Vagina (tissue), 2 donors: ENCODE measurements at regions not wholly inside any gene's neighbourhood (a gene's known extent, or its start where the extent isn't known, plus 50 kb on each side); places are given as distances from the start of the nearest gene placed in this dataset.

Experiments used
- DNase-seq, 2 donors: peaks; one replicate each; pipeline ENCODE4 v3.0.0-alpha.2; 2017; ENCODE audit errors: extremely low spot score in 2 of 2
- H3K27ac ChIP-seq: fragments of 200-600 bp; sonication (generic); one replicate; pipeline ENCODE4 v1.5.1; 2019
- H3K27me3 ChIP-seq: fragments of 200-600 bp; sonication (generic); one replicate; pipeline ENCODE4 v1.5.1; 2019
- H3K36me3 ChIP-seq, 2 donors: fragments of 200-600 bp; sonication (generic); one replicate each; pipeline ENCODE4 v1.5.1; 2017 to 2019
- H3K4me1 ChIP-seq: fragments of 200-600 bp; sonication (generic); one replicate; pipeline ENCODE4 v1.5.1; 2019
- H3K4me3 ChIP-seq, 2 donors: fragments of 200-600 bp; sonication (generic); 1 replicate in 1 of 2; 2 replicates in 1 of 2; pipeline ENCODE4 v1.5.1; 2016 to 2019
- H3K9me3 ChIP-seq: fragments of 200-600 bp; sonication (generic); one replicate; pipeline ENCODE4 v1.5.1; 2019
- CTCF ChIP-seq, 3 experiments: fragments of 450-650 bp in 2 of 3; fragments of 200-600 bp in 1 of 3; sonication (generic) in 1 of 3; IDR thresholded peaks; one replicate each; pipeline ENCODE4 v1.5.1; 2017 to 2019; ENCODE audit warnings: antibody characterized with exemption in 3 of 3, mild to moderate bottlenecking in 2 of 3, moderate library complexity in 2 of 3
- POLR2A ChIP-seq, 2 donors: fragments of 450-650 bp; IDR thresholded peaks; one replicate each; pipeline ENCODE4 v1.6.1; 2017; ENCODE audit warnings: antibody characterized with exemption in 2 of 2, mild to moderate bottlenecking in 2 of 2, moderate library complexity in 2 of 2
- POLR2AphosphoS5 ChIP-seq, 2 donors: sonication (generic); formaldehyde crosslinking; IDR thresholded peaks; one replicate each; pipeline ENCODE4 v1.9.0; 2017; ENCODE audit warnings: antibody characterized with exemption in 2 of 2, mild to moderate bottlenecking in 2 of 2, low read depth in 1 of 2; ENCODE audit not compliant: insufficient read depth in 1 of 2
- intact Hi-C: fragments of 100-400 bp; cut with DNase I; formaldehyde crosslinking; loops from one replicate; pipeline ENCODE4 v1.15.1; 2023

GRCh38 chr7:13538669-13539068 is 450.8 kb downstream of the ETV1 start:
- Histone ChIP-seq H3K4me3 (no peak overlapping the region), H3K9me3 (no peaks in the 10 kb centered on the region), H3K27me3 (no peaks in the 10 kb centered on the region), H3K27ac (no peak overlapping the region), H3K36me3 (no peaks in the 10 kb centered on the region), H3K4me1 (no peaks in the 10 kb centered on the region)
- DNase-seq = no peak
- TF ChIP-seq CTCF (IDR thresholded peaks at IDR 0.05) (no peak), POLR2AphosphoS5 (IDR thresholded peaks at IDR 0.05; ENCODE audit: insufficient read depth in 1 of 2, low read depth in 1 of 2) (no peak), POLR2A (IDR thresholded peaks at IDR 0.05) (no peak)
- intact Hi-C loops = no loop called here

- intact Hi-C loops = no loop called here
- TF ChIP-seq CTCF (IDR thresholded peaks at IDR 0.05) (no peak), POLR2A (IDR thresholded peaks at IDR 0.05) (no peak), POLR2AphosphoS5 (IDR thresholded peaks at IDR 0.05; ENCODE audit: insufficient read depth in 1 of 2, low read depth in 1 of 2) (no peak)
- DNase-seq = no peak
- Histone ChIP-seq H3K27ac (no peak overlapping the region), H3K27me3 (no peaks in the 10 kb centered on the region), H3K4me1 (no peaks in the 10 kb centered on the region), H3K9me3 (no peaks in the 10 kb centered on the region), H3K4me3 (no peak overlapping the region), H3K36me3 (no peaks in the 10 kb centered on the region)
These were observed 449.0 kb downstream of the ETV1 start for GRCh38 chr7:13540429-13540828.

DNA sequence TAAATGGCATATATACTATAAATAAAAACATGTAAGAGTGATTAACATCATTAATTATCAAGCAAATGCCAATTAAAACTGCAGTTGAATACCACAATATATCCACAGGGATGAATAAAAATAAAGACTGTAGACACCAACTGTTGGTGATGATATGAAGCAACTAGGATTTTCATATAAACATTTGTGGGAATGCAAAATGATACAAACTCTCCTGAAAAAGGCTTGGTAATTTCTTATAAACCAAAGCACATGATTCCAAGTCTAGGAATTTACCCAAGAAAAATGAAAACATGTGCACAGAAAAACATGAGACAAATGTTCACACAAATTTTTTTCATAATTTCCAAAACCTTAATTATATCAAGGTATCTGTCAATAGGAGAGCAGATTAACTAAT is 448.1 kb downstream of the ETV1 start:
- TF ChIP-seq POLR2AphosphoS5 (IDR thresholded peaks at IDR 0.05; ENCODE audit: insufficient read depth in 1 of 2, low read depth in 1 of 2) = no peak
- TF ChIP-seq CTCF (IDR thresholded peaks at IDR 0.05) = no peak
- no peak for TF ChIP-seq POLR2A (IDR thresholded peaks at IDR 0.05)
- no peak for DNase-seq
- no peaks in the 10 kb centered on the region for H3K9me3 ChIP-seq
- no peaks in the 10 kb centered on the region for H3K27me3 ChIP-seq
- intact Hi-C loops = no loop called here
- H3K4me3 ChIP-seq = no peak overlapping the region
- no peak overlapping the region for H3K27ac ChIP-seq
- H3K4me1 ChIP-seq = no peaks in the 10 kb centered on the region
- H3K36me3 ChIP-seq = no peaks in the 10 kb centered on the region

GRCh38 chr7:13542451-13542850 is 447.0 kb downstream of the ETV1 start:
- Histone ChIP-seq H3K9me3 (no peaks in the 10 kb centered on the region), H3K27me3 (no peaks in the 10 kb centered on the region), H3K36me3 (no peaks in the 10 kb centered on the region), H3K4me3 (no peak overlapping the region), H3K4me1 (no peaks in the 10 kb centered on the region), H3K27ac (no peak overlapping the region)
- DNase-seq = no peak
- intact Hi-C loops = no loop called here
- TF ChIP-seq CTCF (IDR thresholded peaks at IDR 0.05) (no peak), POLR2AphosphoS5 (IDR thresholded peaks at IDR 0.05; ENCODE audit: insufficient read depth in 1 of 2, low read depth in 1 of 2) (no peak), POLR2A (IDR thresholded peaks at IDR 0.05) (no peak)

DNA sequence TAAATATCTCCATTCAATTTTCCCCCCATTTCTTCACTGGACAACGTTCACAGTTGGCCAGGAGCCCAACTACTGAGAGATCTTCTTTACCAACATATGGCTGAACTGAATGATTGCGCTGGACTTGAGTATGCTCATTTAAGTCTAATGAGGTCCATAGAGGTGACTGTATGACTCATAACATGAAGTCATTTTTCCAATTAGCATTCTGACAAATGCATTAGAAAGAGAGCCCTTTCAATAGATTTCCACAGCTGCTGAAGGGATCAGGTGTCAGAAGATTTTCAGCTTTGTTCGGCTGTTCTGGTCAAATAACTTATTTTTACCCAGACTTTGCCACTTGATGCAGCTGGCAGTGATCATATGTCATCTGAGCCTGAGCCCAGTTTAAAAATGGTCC is 438.0 kb downstream of the ETV1 start:
- no peak for DNase-seq
- TF ChIP-seq CTCF (IDR thresholded peaks at IDR 0.05) (no peak), POLR2A (IDR thresholded peaks at IDR 0.05) (no peak), POLR2AphosphoS5 (IDR thresholded peaks at IDR 0.05; ENCODE audit: insufficient read depth in 1 of 2, low read depth in 1 of 2) (no peak)
- no peak overlapping the region for H3K27ac ChIP-seq
- no peaks in the 10 kb centered on the region for H3K4me1 ChIP-seq
- H3K4me3 ChIP-seq = no peak overlapping the region
- H3K27me3 ChIP-seq = no peaks in the 10 kb centered on the region
- intact Hi-C loops = no loop called here
- no peaks in the 10 kb centered on the region for H3K36me3 ChIP-seq
- H3K9me3 ChIP-seq = no peaks in the 10 kb centered on the region
